ENCODE measurements at regions not wholly inside any gene's neighbourhood (a gene's known extent, or its start where the extent isn't known, plus 50 kb on each side); places are given as distances from the start of the nearest gene placed in this dataset.

- Histone ChIP-seq H3K36me3 (no peaks in the 10 kb centered on the region), H3K9me3 (no peaks in the 10 kb centered on the region), H3K27me3 (no peaks in the 10 kb centered on the region), H3K4me3 (no peak overlapping the region), H3K27ac (no peak overlapping the region), H3K4me1 (peaks cover 3% of the 10 kb centered on the region)
- no peak for TF ChIP-seq CTCF (IDR thresholded peaks at IDR 0.05)
- no peak for TF ChIP-seq POLR2A (IDR thresholded peaks at IDR 0.05)
- no peak for TF ChIP-seq POLR2AphosphoS5 (IDR thresholded peaks at IDR 0.05)
- TF ChIP-seq EP300 (IDR thresholded peaks at IDR 0.05) = no peak
- no peak for DNase-seq (ENCODE audit: low spot score in 2 of 2)
- WGBS = 69% methylated on average over 2 of the region's 2 CpGs
Measured at GRCh38 chr4:17326756-17327155, 185.1 kb downstream of the QDPR start.

- Histone ChIP-seq H3K27me3 (no peaks in the 10 kb centered on the region), H3K4me1 (peaks cover 3% of the 10 kb centered on the region), H3K36me3 (no peaks in the 10 kb centered on the region), H3K9me3 (no peaks in the 10 kb centered on the region), H3K4me3 (no peak overlapping the region), H3K27ac (no peak overlapping the region)
- TF ChIP-seq POLR2A (IDR thresholded peaks at IDR 0.05) = no peak
- no peak for TF ChIP-seq CTCF (IDR thresholded peaks at IDR 0.05)
- no peak for TF ChIP-seq POLR2AphosphoS5 (IDR thresholded peaks at IDR 0.05)
- no peak for TF ChIP-seq EP300 (IDR thresholded peaks at IDR 0.05)
- no peak for DNase-seq (ENCODE audit: low spot score in 2 of 2)
- WGBS = 91% methylated on average over 2 of the region's 2 CpGs
Measured at GRCh38 chr4:17325098-17325497, 186.8 kb downstream of the QDPR start.

- Histone ChIP-seq H3K27ac (no peak overlapping the region), H3K36me3 (no peaks in the 10 kb centered on the region), H3K4me3 (no peak overlapping the region), H3K27me3 (no peaks in the 10 kb centered on the region), H3K9me3 (no peaks in the 10 kb centered on the region), H3K4me1 (peaks cover 3% of the 10 kb centered on the region)
- WGBS = 13% methylated on average over 11 of the region's 11 CpGs
- TF ChIP-seq POLR2A (IDR thresholded peaks at IDR 0.05) = no peak
- TF ChIP-seq CTCF (IDR thresholded peaks at IDR 0.05) = peak; percentile 38 to 68
- no peak for DNase-seq (ENCODE audit: low spot score in 2 of 2)
Measured at GRCh38 chr4:17324386-17324830, 187.5 kb downstream of the QDPR start.

- 48% methylated on average over 10 of the region's 10 CpGs for WGBS
- H3K36me3 ChIP-seq = no peaks in the 10 kb centered on the region
- H3K9me3 ChIP-seq = no peaks in the 10 kb centered on the region
Measured at GRCh38 chr4:17323554-17324385, 188.1 kb downstream of the QDPR start.

More at GRCh38 chr4:17323554-17324385, 188.1 kb downstream of the QDPR start:
- H3K27ac ChIP-seq = no peak overlapping the region
- DNase-seq (ENCODE audit: low spot score in 2 of 2) = no peak
- TF ChIP-seq EP300 (IDR thresholded peaks at IDR 0.05) (no peak), CTCF (IDR thresholded peaks at IDR 0.05) (no peak), POLR2AphosphoS5 (IDR thresholded peaks at IDR 0.05) (no peak), POLR2A (IDR thresholded peaks at IDR 0.05) (no peak)
- H3K27me3 ChIP-seq = no peaks in the 10 kb centered on the region
- H3K4me1 ChIP-seq = peaks cover 3% of the 10 kb centered on the region
- H3K4me3 ChIP-seq = no peak overlapping the region

Data from suprapubic skin (tissue), 4 donors.